ENCODE measurements at regions not wholly inside any gene's neighbourhood (a gene's known extent, or its start where the extent isn't known, plus 50 kb on each side); places are given as distances from the start of the nearest gene placed in this dataset.

DNA sequence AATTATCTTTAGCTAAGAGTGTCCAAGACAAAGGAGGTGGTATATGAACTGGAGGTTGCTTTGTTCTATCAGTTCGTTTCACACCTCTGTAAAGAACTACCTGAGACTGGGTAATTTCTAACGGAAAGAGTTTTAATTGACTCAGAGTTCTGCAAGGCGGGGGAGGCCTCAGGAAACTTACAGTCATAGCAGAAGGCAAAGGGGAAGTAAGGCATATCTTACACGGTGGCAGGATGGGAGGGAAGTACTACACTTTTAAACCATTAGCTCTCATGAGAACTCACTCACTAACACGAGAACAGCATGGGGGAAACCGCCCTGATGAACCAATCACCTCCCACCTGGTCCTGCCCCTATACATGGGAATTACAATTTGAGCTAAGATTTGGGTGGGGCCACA lies 1202.3 kb upstream of the LRRTM3 start:
- 51% methylated on average over 5 of the region's 6 CpGs for WGBS (ENCODE audit: low lambda C conversion rate)
- no peak for FAIRE-seq
- BruUV-seq (replicated peaks) = no TSS peak

DNA sequence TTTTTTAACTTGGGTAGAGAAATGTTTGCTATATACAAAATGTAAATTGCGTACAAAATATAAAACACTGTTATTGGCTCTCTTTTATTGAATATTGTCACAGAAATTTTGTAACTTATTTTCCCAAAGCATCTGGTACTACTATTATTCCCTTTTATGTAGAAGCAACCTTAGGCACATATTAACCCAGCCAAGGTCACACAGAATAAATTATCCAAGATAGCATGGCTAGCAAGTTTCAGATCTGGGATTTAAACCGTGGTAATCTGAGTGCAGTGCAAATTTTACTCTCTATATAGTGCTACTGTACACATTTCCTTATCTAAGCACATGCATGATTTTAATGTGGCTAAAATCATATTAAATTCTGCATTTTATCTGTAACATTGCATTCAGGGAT lies 1190.5 kb upstream of the LRRTM3 start:
- Histone ChIP-seq H3K4me2 (ENCODE audit: low read depth, low read length) (no peak overlapping the region), H3K4me3 (replicated peaks in 1 of 3; ENCODE audit: insufficient read depth in 1 of 3, low read depth in 2 of 3, low read length in 3 of 3) (no peak overlapping the region), H3K36me3 (replicated peaks in 1 of 2; ENCODE audit: control insufficient read depth in 1 of 2, insufficient read depth in 2 of 2, low read length in 2 of 2) (no peaks in the 10 kb centered on the region), H3K9me3 (ENCODE audit: low read length) (no peaks in the 10 kb centered on the region), H3K9ac (ENCODE audit: insufficient read depth, low read depth, low read length) (no peak overlapping the region), H3K4me1 (ENCODE audit: insufficient read depth, low read length) (no peaks in the 10 kb centered on the region), H3K27ac (ENCODE audit: extremely low read length, insufficient read depth, low read length) (no peak overlapping the region), H3K27me3 (ENCODE audit: control insufficient read depth in 1 of 2, insufficient read depth in 2 of 2, low read length in 2 of 2) (no peaks in the 10 kb centered on the region), H2AFZ (ENCODE audit: low read length) (no peak overlapping the region), H3K79me2 (ENCODE audit: insufficient read depth, low read length) (no peaks in the 10 kb centered on the region), H4K20me1 (ENCODE audit: insufficient read depth, low read length) (no peaks in the 10 kb centered on the region)
- WGBS (ENCODE audit: low lambda C conversion rate) = 34% methylated on average over 2 of the region's 2 CpGs
- ChIA-PET CTCF (ENCODE audit: low intra/inter-chr PET ratio, low total read pairs) (no interaction called here), POLR2A (no interaction called here)
- ATAC-seq (no peak), FAIRE-seq (no peak), DNase-seq (ENCODE audit: low spot score) (no peak)
- intact Hi-C loops (cut with micrococcal nuclease; ENCODE audit: unreplicated experiment) (no loop called here), in situ Hi-C loops (cut with HindIII; ENCODE audit: extremely low pct_ligation_motif_present, low pct_unique_long_range_greater_than_20kb) (no loop called here)
- no peak for TF ChIP-seq ZNF101 (CRISPR knock-in tag; IDR thresholded peaks at IDR 0.05; ENCODE audit: borderline replicate concordance, low read depth)
- TF ChIP-seq ZNF121 (CRISPR knock-in tag; IDR thresholded peaks at IDR 0.05) = no peak
- TF ChIP-seq ZMYM3 (CRISPR knock-in tag; IDR thresholded peaks at IDR 0.05) = no peak
- TF ChIP-seq, protein P1, sequence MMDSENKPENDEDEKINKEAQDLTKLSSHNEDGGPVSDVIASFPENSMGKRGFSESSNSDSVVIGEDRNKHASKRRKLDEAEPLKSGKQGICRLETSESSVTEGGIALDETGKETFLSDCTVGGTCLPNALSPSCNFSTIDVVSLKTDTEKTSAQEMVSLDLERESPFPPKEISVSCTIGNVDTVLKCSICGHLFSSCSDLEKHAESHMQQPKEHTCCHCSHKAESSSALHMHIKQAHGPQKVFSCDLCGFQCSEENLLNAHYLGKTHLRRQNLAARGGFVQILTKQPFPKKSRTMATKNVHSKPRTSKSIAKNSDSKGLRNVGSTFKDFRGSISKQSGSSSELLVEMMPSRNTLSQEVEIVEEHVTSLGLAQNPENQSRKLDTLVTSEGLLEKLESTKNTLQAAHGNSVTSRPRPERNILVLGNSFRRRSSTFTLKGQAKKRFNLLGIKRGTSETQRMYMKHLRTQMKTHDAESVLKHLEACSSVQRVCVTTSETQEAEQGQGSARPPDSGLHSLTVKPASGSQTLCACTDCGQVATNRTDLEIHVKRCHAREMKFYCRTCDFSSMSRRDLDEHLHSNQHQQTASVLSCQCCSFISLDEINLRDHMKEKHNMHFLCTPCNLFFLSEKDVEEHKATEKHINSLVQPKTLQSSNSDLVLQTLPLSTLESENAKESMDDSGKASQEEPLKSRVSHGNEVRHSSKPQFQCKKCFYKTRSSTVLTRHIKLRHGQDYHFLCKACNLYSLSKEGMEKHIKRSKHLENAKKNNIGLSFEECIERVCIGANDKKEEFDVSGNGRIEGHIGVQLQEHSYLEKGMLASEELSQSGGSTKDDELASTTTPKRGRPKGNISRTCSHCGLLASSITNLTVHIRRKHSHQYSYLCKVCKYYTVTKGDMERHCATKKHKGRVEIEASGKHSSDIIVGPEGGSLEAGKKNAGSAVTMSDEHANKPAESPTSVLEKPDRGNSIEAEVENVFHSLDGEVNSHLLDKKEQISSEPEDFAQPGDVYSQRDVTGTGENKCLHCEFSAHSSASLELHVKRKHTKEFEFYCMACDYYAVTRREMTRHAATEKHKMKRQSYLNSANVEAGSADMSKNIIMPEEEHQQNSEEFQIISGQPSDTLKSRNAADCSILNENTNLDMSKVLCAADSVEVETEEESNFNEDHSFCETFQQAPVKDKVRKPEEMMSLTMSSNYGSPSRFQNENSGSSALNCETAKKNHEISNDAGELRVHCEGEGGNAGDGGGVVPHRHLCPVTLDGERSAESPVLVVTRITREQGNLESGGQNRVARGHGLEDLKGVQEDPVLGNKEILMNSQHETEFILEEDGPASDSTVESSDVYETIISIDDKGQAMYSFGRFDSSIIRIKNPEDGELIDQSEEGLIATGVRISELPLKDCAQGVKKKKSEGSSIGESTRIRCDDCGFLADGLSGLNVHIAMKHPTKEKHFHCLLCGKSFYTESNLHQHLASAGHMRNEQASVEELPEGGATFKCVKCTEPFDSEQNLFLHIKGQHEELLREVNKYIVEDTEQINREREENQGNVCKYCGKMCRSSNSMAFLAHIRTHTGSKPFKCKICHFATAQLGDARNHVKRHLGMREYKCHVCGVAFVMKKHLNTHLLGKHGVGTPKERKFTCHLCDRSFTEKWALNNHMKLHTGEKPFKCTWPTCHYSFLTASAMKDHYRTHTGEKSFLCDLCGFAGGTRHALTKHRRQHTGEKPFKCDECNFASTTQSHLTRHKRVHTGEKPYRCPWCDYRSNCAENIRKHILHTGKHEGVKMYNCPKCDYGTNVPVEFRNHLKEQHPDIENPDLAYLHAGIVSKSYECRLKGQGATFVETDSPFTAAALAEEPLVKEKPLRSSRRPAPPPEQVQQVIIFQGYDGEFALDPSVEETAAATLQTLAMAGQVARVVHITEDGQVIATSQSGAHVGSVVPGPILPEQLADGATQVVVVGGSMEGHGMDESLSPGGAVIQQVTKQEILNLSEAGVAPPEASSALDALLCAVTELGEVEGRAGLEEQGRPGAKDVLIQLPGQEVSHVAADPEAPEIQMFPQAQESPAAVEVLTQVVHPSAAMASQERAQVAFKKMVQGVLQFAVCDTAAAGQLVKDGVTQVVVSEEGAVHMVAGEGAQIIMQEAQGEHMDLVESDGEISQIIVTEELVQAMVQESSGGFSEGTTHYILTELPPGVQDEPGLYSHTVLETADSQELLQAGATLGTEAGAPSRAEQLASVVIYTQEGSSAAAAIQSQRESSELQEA (CRISPR knock-in tag; IDR thresholded peaks at IDR 0.05; ENCODE audit: not compliant biosample characterization) = no peak
- no peak for TF ChIP-seq EHMT2 (IDR thresholded peaks at IDR 0.05; ENCODE audit: borderline replicate concordance, low read depth, low read length)
- no TSS peak for BruUV-seq (replicated peaks)

More for the DNA sequence above, 1202.3 kb upstream of the LRRTM3 start:
- Histone ChIP-seq H3K27me3 (ENCODE audit: control insufficient read depth in 1 of 2, insufficient read depth in 2 of 2, low read length in 2 of 2) (no peaks in the 10 kb centered on the region), H3K4me2 (ENCODE audit: low read depth, low read length) (no peak overlapping the region), H3K9ac (ENCODE audit: insufficient read depth, low read depth, low read length) (no peak overlapping the region), H4K20me1 (ENCODE audit: insufficient read depth, low read length) (no peaks in the 10 kb centered on the region), H3K4me1 (ENCODE audit: insufficient read depth, low read length) (no peaks in the 10 kb centered on the region), H3K27ac (ENCODE audit: extremely low read length, insufficient read depth, low read length) (no peak overlapping the region), H2AFZ (ENCODE audit: low read length) (no peak overlapping the region), H3K36me3 (replicated peaks in 1 of 2; ENCODE audit: control insufficient read depth in 1 of 2, insufficient read depth in 2 of 2, low read length in 2 of 2) (no peaks in the 10 kb centered on the region), H3K4me3 (replicated peaks in 1 of 3; ENCODE audit: insufficient read depth in 1 of 3, low read depth in 2 of 3, low read length in 3 of 3) (no peak overlapping the region), H3K9me3 (ENCODE audit: low read length) (no peaks in the 10 kb centered on the region; the same call in 1 of the 2 replicates), H3K79me2 (ENCODE audit: insufficient read depth, low read length) (no peaks in the 10 kb centered on the region)
- intact Hi-C loops (cut with micrococcal nuclease; ENCODE audit: unreplicated experiment) = no loop called here
- CTCF ChIA-PET (ENCODE audit: low intra/inter-chr PET ratio, low total read pairs) = no interaction called here
- TF ChIP-seq SMAD3 (CRISPR knock-in tag; IDR thresholded peaks at IDR 0.05) = no peak
- DNase-seq (ENCODE audit: low spot score) = no peak
- in situ Hi-C loops (cut with HindIII; ENCODE audit: extremely low pct_ligation_motif_present, low pct_unique_long_range_greater_than_20kb) = no loop called here
- no peak for ATAC-seq
- POLR2A ChIA-PET = no interaction called here

All from HepG2 (cell line).